AG10803 (cell line): ENCODE measurements at regions not wholly inside any gene's neighbourhood (a gene's known extent, or its start where the extent isn't known, plus 50 kb on each side); places are given as distances from the start of the nearest gene placed in this dataset.

Source experiments
- DNase-seq: peaks from one replicate; pipeline ENCODE4 v3.0.0; 2010; ENCODE audit warnings: low read depth
- H3K4me3 ChIP-seq: 2 replicates; pipeline ENCODE4 v1.5.1; 2011; ENCODE audit warnings: mild to moderate bottlenecking, low read length, control low read depth
- CTCF ChIP-seq: conservative IDR thresholded peaks from 2 replicates; pipeline ENCODE4 v1.5.1; 2011; ENCODE audit warnings: mild to moderate bottlenecking, low read length, control low read depth, inconsistent platforms

DNA sequence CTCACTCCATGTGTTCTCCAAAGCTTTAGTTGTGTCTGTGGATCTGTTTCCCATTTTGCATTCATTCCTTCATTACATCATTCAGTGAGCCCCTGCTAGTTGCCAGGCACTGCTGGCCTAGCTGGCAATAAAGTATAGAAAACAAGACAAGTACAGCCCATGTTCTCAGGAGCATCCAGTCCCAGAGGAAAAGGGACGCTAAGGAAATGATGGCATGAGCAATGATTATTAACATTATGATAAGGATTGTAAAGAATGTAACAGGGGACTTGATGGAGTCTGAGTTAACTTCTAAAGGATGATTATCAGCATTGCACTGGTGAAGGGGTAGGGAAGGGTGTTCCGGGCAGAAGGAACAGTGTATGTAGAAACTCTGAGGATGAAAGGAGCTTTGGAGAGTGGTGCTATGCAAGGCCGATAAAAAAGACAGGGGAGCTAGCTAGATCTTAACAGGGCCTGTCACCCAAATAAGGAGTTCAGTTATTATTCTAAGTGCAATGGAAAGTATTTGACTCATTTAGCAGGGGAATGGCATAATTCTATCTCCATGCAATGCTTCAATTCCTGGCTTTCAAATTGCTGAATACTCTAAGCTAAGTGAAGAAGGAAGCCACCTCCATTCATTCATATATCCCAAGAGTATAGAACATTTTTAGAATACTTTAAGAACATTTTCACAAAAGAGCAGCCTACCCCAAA lies 258.2 kb upstream of the STT3B start:
- H3K4me3 ChIP-seq: no peak overlapping the region
- DNase-seq: peak; percentile 58

DNA sequence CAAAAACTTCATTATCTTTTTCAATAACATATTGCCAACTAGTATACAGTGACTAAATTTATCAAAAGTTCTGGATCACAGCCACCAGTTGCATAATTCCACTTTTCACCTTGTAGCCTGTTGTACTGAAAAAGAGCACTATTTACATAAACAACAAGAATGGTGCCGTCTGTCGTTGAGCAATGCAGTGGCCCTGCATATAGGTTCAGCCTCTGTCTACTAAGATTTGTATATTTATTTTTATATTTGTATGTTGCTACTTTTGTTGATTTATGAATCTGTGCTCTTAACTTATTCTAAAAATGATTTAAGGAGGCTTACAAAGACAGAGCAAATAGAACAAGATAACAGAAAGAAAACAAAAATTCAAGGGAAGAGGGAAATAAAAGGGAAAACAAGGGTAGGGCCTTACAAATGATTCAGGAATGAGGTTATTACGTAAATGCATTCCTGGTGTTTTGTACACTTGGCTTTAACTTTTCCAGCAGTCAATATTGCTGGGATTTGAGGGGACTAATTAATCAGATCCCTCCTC lies 257.6 kb upstream of the STT3B start:
- no peak for TF ChIP-seq CTCF
- no peak overlapping the region for H3K4me3 ChIP-seq
- peak; percentile 87 for DNase-seq

More for the DNA sequence above, 258.2 kb upstream of the STT3B start:
- no peak for TF ChIP-seq CTCF

- DNase-seq: no peak
- TF ChIP-seq CTCF: no peak
- no peak overlapping the region for H3K4me3 ChIP-seq
Observed at GRCh38 chr3:31275583-31275982, 257.1 kb upstream of the STT3B start.

GRCh38 chr3:31277582-31277981 lies 255.1 kb upstream of the STT3B start:
- H3K4me3 ChIP-seq: no peak overlapping the region
- TF ChIP-seq CTCF: no peak
- peak; percentile 62 for DNase-seq

- DNase-seq: no peak
- H3K4me3 ChIP-seq: no peak overlapping the region
- no peak for TF ChIP-seq CTCF
Observed at GRCh38 chr3:31278532-31278931, 254.2 kb upstream of the STT3B start.

DNA sequence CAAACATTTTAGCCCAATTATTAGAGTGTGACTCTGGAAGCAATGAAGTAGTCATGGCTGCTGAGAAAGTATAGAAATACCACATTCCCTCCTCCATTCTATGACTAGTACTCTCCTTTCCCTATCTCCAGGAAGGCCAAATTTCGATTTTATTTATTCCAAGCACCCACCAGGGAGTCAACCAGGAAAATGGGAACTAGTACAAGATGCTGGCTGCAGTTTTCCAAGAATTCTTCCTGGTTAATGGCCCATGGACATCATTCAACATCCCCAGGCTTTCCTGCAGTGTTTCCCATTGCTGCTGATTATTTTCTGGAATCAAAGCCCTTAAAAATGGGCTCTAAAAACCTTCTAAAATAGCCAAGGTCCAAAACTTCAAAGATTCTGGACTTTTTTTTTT lies 247.9 kb upstream of the STT3B start:
- TF ChIP-seq CTCF: no peak
- DNase-seq: no peak
- H3K4me3 ChIP-seq: no peak overlapping the region

DNA sequence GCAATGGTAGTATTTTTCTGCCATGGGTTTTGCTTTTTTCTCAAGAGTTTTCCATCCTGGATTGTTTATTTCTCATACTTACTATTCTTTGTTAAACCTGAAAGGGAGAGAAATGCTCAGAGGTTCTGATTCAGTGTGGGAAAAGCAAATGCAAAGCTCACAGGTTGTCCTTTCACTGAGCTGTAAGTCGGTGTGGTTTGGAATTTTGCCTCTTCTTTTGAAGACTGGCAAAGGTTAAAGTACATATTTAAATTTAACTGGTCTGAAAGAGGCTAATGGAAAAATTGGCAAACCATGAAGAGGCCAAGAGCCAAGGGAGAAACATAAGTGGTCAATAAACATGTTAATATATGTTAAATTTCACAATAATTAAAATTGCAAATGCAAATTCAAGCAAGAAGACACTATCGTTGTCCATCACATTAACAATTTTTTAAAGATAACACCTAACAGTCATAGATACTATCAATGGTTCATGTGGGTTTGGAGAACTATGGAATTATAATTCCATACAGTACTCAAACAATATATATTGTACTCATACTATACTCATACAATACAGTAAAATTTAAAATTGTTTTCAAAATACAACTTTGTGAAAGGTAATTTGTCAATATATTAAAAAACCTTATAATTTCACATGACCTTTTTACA lies 246.8 kb upstream of the STT3B start:
- DNase-seq: no peak
- H3K4me3 ChIP-seq: no peak overlapping the region
- TF ChIP-seq CTCF: no peak
